ENCODE measurements at regions not wholly inside any gene's neighbourhood (a gene's known extent, or its start where the extent isn't known, plus 50 kb on each side); places are given as distances from the start of the nearest gene placed in this dataset.

DNA sequence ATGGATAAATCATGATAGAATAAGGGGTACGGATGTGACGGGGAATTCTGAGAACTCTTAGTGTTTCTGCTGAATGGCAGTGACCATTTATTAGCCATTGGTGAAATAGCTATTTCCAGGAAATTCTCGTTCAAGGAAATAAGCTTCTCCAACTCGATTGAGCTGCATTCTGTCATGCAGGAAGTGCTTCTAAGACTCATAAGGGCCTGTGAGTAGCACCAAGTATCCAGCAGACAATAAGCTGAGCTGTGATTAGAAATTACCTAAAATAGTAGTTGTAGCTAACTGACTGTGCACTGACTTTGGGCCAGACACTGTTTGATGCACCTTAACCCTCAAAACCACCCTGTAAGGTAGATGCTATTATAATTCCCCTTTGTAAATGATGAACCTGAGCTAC is 107.8 kb upstream of the IRX5 start:
- no peaks in the 10 kb centered on the region for H3K36me3 ChIP-seq (ENCODE audit: control insufficient read depth in 4 of 4, insufficient read depth in 4 of 4, low read length in 4 of 4)
- no peak overlapping the region for H3K9ac ChIP-seq (ENCODE audit: insufficient read depth in 1 of 2, low read length in 2 of 2)
- H3K27me3 ChIP-seq (ENCODE audit: control insufficient read depth in 3 of 3, insufficient read depth in 3 of 3, low read length in 2 of 3): no peaks in the 10 kb centered on the region
- TF ChIP-seq, protein P1, sequence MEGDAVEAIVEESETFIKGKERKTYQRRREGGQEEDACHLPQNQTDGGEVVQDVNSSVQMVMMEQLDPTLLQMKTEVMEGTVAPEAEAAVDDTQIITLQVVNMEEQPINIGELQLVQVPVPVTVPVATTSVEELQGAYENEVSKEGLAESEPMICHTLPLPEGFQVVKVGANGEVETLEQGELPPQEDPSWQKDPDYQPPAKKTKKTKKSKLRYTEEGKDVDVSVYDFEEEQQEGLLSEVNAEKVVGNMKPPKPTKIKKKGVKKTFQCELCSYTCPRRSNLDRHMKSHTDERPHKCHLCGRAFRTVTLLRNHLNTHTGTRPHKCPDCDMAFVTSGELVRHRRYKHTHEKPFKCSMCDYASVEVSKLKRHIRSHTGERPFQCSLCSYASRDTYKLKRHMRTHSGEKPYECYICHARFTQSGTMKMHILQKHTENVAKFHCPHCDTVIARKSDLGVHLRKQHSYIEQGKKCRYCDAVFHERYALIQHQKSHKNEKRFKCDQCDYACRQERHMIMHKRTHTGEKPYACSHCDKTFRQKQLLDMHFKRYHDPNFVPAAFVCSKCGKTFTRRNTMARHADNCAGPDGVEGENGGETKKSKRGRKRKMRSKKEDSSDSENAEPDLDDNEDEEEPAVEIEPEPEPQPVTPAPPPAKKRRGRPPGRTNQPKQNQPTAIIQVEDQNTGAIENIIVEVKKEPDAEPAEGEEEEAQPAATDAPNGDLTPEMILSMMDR (IDR thresholded peaks at IDR 0.05; ENCODE audit: control extremely low read depth, extremely low read depth): no peak
- H3K4me1 ChIP-seq (ENCODE audit: control insufficient read depth in 5 of 5, insufficient read depth in 5 of 5, low read length in 5 of 5): no peaks in the 10 kb centered on the region
- H3K9me3 ChIP-seq (ENCODE audit: control insufficient read depth in 4 of 4, insufficient read depth in 3 of 4, low read length in 3 of 4): no peaks in the 10 kb centered on the region
- ATAC-seq (ENCODE audit: insufficient read depth, low FRiP score) (peak; percentile 37), DNase-seq (no peak)
- no peak overlapping the region for H3K27ac ChIP-seq (ENCODE audit: low read depth in 1 of 2, low read length in 1 of 2)
- no peak overlapping the region for H3K4me3 ChIP-seq
- whole genome bisulfite sequencing, 2 donors: 39 to 41% methylated on average over 4 of the region's 4 CpGs

GRCh38 chr16:54822492-54822891 is 108.2 kb upstream of the IRX5 start:
- TF ChIP-seq, protein P1 (IDR thresholded peaks at IDR 0.05; ENCODE audit: control extremely low read depth, extremely low read depth): no peak
- no peak for ATAC-seq (ENCODE audit: insufficient read depth, low FRiP score)
- H3K27ac ChIP-seq (ENCODE audit: low read depth in 1 of 2, low read length in 1 of 2): no peak overlapping the region
- no peaks in the 10 kb centered on the region for H3K27me3 ChIP-seq (ENCODE audit: control insufficient read depth in 3 of 3, insufficient read depth in 3 of 3, low read length in 2 of 3)
- 79 to 87% methylated on average over 5 of the region's 5 CpGs for WGBS, 2 donors
- no peaks in the 10 kb centered on the region for H3K9me3 ChIP-seq (ENCODE audit: control insufficient read depth in 4 of 4, insufficient read depth in 3 of 4, low read length in 3 of 4)
- H3K36me3 ChIP-seq (ENCODE audit: control insufficient read depth in 4 of 4, insufficient read depth in 4 of 4, low read length in 4 of 4): no peaks in the 10 kb centered on the region
- no peak overlapping the region for H3K9ac ChIP-seq (ENCODE audit: insufficient read depth in 1 of 2, low read length in 2 of 2)
- H3K4me3 ChIP-seq: no peak overlapping the region
- DNase-seq: no peak
- H3K4me1 ChIP-seq (ENCODE audit: control insufficient read depth in 5 of 5, insufficient read depth in 5 of 5, low read length in 5 of 5): peaks cover 0 to 3% (median 0%) of the 10 kb centered on the region in 5 donors

GRCh38 chr16:54821731-54822130 is 108.9 kb upstream of the IRX5 start:
- Histone ChIP-seq H3K27me3 (ENCODE audit: control insufficient read depth in 3 of 3, insufficient read depth in 3 of 3, low read length in 2 of 3) (no peaks in the 10 kb centered on the region), H3K36me3 (ENCODE audit: control insufficient read depth in 4 of 4, insufficient read depth in 4 of 4, low read length in 4 of 4) (no peaks in the 10 kb centered on the region), H3K4me3 (no peak overlapping the region), H3K4me1 (ENCODE audit: control insufficient read depth in 5 of 5, insufficient read depth in 5 of 5, low read length in 5 of 5) (peaks cover 0 to 6% (median 0%) of the 10 kb centered on the region in 5 donors), H3K27ac (ENCODE audit: low read depth in 1 of 2, low read length in 1 of 2) (no peak overlapping the region), H3K9ac (ENCODE audit: insufficient read depth in 1 of 2, low read length in 2 of 2) (no peak overlapping the region), H3K9me3 (ENCODE audit: control insufficient read depth in 4 of 4, insufficient read depth in 3 of 4, low read length in 3 of 4) (no peaks in the 10 kb centered on the region)
- TF ChIP-seq, protein P1 (IDR thresholded peaks at IDR 0.05; ENCODE audit: control extremely low read depth, extremely low read depth): no peak
- WGBS, 2 donors: 66 to 76% methylated on average over 2 of the region's 2 CpGs
- ATAC-seq (ENCODE audit: insufficient read depth, low FRiP score): no peak
- no peak for DNase-seq

GRCh38 chr16:54817940-54818574 is 112.6 kb upstream of the IRX5 start:
- ATAC-seq (ENCODE audit: insufficient read depth, low FRiP score) (no peak), DNase-seq (peak; percentile 29 to 55 (median 31))
- Histone ChIP-seq H3K9me3 (ENCODE audit: control insufficient read depth in 4 of 4, insufficient read depth in 3 of 4, low read length in 3 of 4) (no peaks in the 10 kb centered on the region), H3K36me3 (ENCODE audit: control insufficient read depth in 4 of 4, insufficient read depth in 4 of 4, low read length in 4 of 4) (no peaks in the 10 kb centered on the region), H3K4me3 (no peak overlapping the region), H3K27me3 (ENCODE audit: control insufficient read depth in 3 of 3, insufficient read depth in 3 of 3, low read length in 2 of 3) (peaks cover 0 to 12% (median 8%) of the 10 kb centered on the region in 3 donors), H3K9ac (ENCODE audit: insufficient read depth in 1 of 2, low read length in 2 of 2) (no peak overlapping the region), H3K27ac (ENCODE audit: low read depth in 1 of 2, low read length in 1 of 2) (peak overlapping the region in 1 of 2 donors; percentile 49), H3K4me1 (ENCODE audit: control insufficient read depth in 5 of 5, insufficient read depth in 5 of 5, low read length in 5 of 5) (peaks cover 0 to 6% (median 2%) of the 10 kb centered on the region in 5 donors)
- TF ChIP-seq, protein P1 (IDR thresholded peaks at IDR 0.05; ENCODE audit: control extremely low read depth, extremely low read depth): no peak
- WGBS, 2 donors: 48 to 58% methylated on average over 17 of the region's 17 CpGs
